ENCODE measurements at regions not wholly inside any gene's neighbourhood (a gene's known extent, or its start where the extent isn't known, plus 50 kb on each side); places are given as distances from the start of the nearest gene placed in this dataset.

GRCh38 chr1:62998845-62999649 is 215.1 kb downstream of the ATG4C start:
- Histone ChIP-seq H3K36me3 (replicated peaks in 1 of 2) (no peaks in the 10 kb centered on the region), H3K27me3 (peaks cover 19% of the 10 kb centered on the region), H3K4me3 (no peak overlapping the region), H3K9me3 (replicated peaks in 1 of 3) (no peaks in the 10 kb centered on the region), H3K27ac (no peak overlapping the region), H3K4me1 (replicated peaks in 1 of 2) (no peaks in the 10 kb centered on the region)
- DNase-seq = no peak
- intact Hi-C loops (cut with DNase I) = no loop called here
- 75 to 86% (median 76%) methylated on average over 10 of the region's 10 CpGs for WGBS, 4 donors
- TF ChIP-seq, protein P1, sequence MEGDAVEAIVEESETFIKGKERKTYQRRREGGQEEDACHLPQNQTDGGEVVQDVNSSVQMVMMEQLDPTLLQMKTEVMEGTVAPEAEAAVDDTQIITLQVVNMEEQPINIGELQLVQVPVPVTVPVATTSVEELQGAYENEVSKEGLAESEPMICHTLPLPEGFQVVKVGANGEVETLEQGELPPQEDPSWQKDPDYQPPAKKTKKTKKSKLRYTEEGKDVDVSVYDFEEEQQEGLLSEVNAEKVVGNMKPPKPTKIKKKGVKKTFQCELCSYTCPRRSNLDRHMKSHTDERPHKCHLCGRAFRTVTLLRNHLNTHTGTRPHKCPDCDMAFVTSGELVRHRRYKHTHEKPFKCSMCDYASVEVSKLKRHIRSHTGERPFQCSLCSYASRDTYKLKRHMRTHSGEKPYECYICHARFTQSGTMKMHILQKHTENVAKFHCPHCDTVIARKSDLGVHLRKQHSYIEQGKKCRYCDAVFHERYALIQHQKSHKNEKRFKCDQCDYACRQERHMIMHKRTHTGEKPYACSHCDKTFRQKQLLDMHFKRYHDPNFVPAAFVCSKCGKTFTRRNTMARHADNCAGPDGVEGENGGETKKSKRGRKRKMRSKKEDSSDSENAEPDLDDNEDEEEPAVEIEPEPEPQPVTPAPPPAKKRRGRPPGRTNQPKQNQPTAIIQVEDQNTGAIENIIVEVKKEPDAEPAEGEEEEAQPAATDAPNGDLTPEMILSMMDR (IDR thresholded peaks at IDR 0.05) = no peak
- no peak for TF ChIP-seq POLR2A (IDR thresholded peaks at IDR 0.05)

DNA sequence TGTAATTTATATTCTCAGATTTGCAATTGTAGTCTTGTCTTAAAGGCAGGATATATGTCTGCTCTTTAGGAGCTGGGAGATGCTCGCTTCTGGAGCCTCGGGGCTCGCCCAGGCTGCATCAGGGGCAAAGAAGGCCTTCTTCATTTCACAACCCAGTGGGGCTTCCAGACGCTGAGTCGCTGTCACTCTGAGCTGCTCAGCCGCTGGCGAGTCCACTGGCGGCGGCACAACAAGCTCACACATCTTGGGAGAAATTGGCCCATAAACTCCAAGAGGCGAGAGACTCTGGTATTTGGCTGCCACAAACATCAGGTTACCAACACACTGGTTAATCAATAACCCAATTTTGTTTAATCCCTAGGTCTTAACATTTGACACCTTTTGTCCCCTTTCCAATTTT is 216.6 kb downstream of the ATG4C start:
- Histone ChIP-seq H3K4me1 (replicated peaks in 1 of 2) (no peaks in the 10 kb centered on the region), H3K9me3 (replicated peaks in 1 of 3) (no peaks in the 10 kb centered on the region), H3K27ac (no peak overlapping the region), H3K4me3 (no peak overlapping the region), H3K27me3 (peaks cover 24% of the 10 kb centered on the region), H3K36me3 (replicated peaks in 1 of 2) (no peaks in the 10 kb centered on the region)
- 37 to 52% (median 45%) methylated on average over 9 to 10 of the region's 10 CpGs for WGBS, 4 donors
- TF ChIP-seq, protein P1 (IDR thresholded peaks at IDR 0.05) = no peak
- no peak for TF ChIP-seq POLR2A (IDR thresholded peaks at IDR 0.05)
- DNase-seq = no peak
- intact Hi-C loops (cut with DNase I) = no loop called here

DNA sequence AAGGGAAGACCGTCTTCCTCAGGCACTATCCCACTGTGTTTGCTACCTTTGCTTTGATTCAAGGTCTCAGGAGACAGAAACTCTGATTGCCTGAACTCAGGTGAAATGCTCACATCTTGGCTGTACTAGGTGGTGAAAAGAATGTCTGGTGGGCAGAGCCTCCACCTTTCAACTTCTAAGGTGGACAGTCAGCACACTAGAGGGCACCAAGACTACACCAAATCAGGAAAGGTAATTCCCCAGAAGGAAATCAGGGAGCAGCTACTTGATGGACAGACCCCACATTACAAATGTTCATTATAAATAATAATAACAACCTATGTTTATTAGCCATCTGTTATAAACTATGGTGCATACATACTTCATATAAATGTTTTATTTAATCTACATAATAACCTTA is 220.9 kb downstream of the ATG4C start:
- Histone ChIP-seq H3K4me3 (no peak overlapping the region), H3K4me1 (replicated peaks in 1 of 2) (no peaks in the 10 kb centered on the region), H3K9me3 (replicated peaks in 1 of 3) (no peaks in the 10 kb centered on the region), H3K36me3 (replicated peaks in 1 of 2) (no peaks in the 10 kb centered on the region), H3K27ac (no peak overlapping the region), H3K27me3 (peaks cover 15% of the 10 kb centered on the region)
- no peak for DNase-seq
- TF ChIP-seq, protein P1 (IDR thresholded peaks at IDR 0.05) = peak in 1 of 6 experiments; percentile 2
- no peak for TF ChIP-seq POLR2A (IDR thresholded peaks at IDR 0.05)
- whole genome bisulfite sequencing, 4 donors = 63 to 77% (median 66%) methylated on average over 1 of the region's 1 CpG
- intact Hi-C loops (cut with DNase I) = no loop called here

DNA sequence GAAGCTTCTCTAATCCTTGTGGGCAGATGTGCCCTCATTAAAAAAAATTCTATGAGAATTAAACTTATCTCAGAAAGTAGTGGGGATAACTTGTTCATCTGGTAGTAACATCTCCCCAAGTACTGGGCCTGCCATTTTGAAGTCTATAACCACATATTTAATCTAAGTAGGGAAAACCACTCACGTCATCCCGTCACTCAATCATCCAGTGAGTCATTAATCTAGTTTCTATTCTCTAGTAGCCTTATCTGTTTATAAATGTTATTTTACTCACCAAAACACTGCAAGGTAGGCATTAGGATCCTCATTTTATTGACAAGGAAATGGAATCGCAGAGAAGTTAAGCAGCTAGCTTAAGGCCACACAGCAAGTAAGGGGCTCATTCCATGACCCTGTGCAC is 221.9 kb downstream of the ATG4C start:
- Histone ChIP-seq H3K4me1 (replicated peaks in 1 of 2) (no peaks in the 10 kb centered on the region), H3K4me3 (no peak overlapping the region), H3K27ac (no peak overlapping the region), H3K36me3 (replicated peaks in 1 of 2) (no peaks in the 10 kb centered on the region), H3K27me3 (peaks cover 15% of the 10 kb centered on the region), H3K9me3 (replicated peaks in 1 of 3) (no peaks in the 10 kb centered on the region)
- no peak for TF ChIP-seq POLR2A (IDR thresholded peaks at IDR 0.05)
- TF ChIP-seq, protein P1 (IDR thresholded peaks at IDR 0.05) = no peak
- 63 to 84% (median 74%) methylated on average over 3 of the region's 3 CpGs for WGBS, 4 donors
- no peak for DNase-seq
- intact Hi-C loops (cut with DNase I) = no loop called here

Measured in adrenal gland (tissue), 9 donors.